ENCODE measurements at regions not wholly inside any gene's neighbourhood (a gene's known extent, or its start where the extent isn't known, plus 50 kb on each side); places are given as distances from the start of the nearest gene placed in this dataset.

GRCh38 chr15:68503213-68503612, 71.2 kb upstream of the ITGA11 start:
- TF ChIP-seq CTCF (IDR thresholded peaks at IDR 0.05) (no peak), SIN3A (IDR thresholded peaks at IDR 0.05; ENCODE audit: borderline replicate concordance, low read depth, low read length) (no peak), FOXM1 (IDR thresholded peaks at IDR 0.05; ENCODE audit: low read depth) (no peak), GATA2 (CRISPR knock-in tag; IDR thresholded peaks at IDR 0.05) (no peak), EP300 (IDR thresholded peaks at IDR 0.05; ENCODE audit: borderline replicate concordance in 1 of 2, low read depth in 1 of 2, low read length in 1 of 2) (no peak)

Data from SK-N-SH (cell line).